Ammon's horn (tissue), 1 donor: ENCODE measurements at regions not wholly inside any gene's neighbourhood (a gene's known extent, or its start where the extent isn't known, plus 50 kb on each side); places are given as distances from the start of the nearest gene placed in this dataset.
A peak's percentile ranks its signal among the peaks of the same experiment; 100 is the strongest.
"Not testable (repeated sequence)": the region's sequence is repeated elsewhere in the genome, so short reads cannot be mapped to it uniquely, and the experiment has no call there.

Experiments used
- DNase-seq: peaks from one replicate; pipeline ENCODE4 v3.0.0-alpha.2; 2016; ENCODE audit warnings: low spot score

GRCh38 chr7:4525884-4526283 lies 156.2 kb upstream of the FOXK1 start:
- DNase-seq, result no peak

GRCh38 chr7:4527988-4528636 lies 154.0 kb upstream of the FOXK1 start:
- DNase-seq, result no peak

DNA sequence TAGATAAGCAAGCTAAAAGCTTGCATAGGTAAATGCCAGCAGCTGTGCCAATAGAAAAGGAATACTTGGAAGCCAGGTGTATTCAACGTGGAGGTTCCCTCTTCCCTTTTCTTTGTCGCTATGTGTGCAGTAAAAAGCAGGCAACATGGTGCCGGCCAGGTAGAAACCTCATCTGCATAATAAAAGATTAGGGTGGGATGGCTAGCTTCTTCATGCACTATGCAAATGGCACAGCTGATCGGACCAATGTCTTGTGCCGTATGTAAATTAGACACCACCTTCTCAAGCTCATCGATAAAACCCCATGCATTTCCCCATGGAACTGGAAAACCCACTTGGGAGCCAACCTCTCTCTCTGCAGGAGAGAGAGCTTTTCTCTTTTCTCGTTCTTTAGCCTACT lies 150.9 kb upstream of the FOXK1 start:
- no peak for DNase-seq

DNA sequence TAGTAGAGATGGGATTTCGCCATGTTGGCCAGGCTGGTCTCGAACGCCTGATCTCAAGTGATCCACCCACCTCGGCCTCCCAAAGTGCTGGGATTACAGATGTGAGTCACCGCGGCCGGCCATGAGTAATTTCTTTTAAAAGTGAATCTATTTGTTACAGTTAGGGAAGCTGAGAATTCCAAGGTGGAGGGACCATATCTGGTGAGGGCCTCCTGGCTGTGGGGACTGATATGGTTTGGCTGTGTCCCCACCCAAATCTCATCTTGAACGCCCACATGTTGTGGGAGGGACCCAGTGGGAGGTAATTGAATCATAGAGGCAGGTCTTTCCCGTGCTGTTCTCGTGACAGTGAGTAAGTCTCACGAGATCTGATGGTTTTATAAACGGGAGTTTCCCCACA lies 148.8 kb upstream of the FOXK1 start:
- DNase-seq, result not testable (repeated sequence)

GRCh38 chr7:4549681-4550080 lies 132.4 kb upstream of the FOXK1 start:
- peak; percentile 54 for DNase-seq

DNA sequence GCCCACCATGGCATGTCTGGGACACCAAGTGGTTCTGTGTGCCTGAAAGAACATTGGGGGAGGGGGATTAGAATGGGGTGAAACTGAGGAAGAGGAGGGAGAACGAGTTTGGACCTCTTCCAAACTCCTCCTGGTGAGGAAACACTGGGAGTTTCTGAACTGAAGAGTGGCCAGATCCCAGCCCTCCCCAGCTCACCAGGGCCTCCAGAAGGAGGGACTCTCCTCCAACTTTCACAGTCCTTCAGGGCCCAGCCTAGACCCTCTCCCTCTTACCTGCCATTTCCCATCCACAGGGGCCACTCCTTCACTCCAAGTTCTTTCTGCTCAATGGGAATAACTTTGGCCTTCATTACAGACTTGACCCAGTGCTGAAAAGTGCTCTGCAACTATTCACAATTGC lies 132.0 kb upstream of the FOXK1 start:
- no peak for DNase-seq

GRCh38 chr7:4552985-4553384 lies 129.1 kb upstream of the FOXK1 start:
- DNase-seq, result no peak

- peak; percentile 6 for DNase-seq
Measured at GRCh38 chr7:4556868-4557793, 125.0 kb upstream of the FOXK1 start.

DNA sequence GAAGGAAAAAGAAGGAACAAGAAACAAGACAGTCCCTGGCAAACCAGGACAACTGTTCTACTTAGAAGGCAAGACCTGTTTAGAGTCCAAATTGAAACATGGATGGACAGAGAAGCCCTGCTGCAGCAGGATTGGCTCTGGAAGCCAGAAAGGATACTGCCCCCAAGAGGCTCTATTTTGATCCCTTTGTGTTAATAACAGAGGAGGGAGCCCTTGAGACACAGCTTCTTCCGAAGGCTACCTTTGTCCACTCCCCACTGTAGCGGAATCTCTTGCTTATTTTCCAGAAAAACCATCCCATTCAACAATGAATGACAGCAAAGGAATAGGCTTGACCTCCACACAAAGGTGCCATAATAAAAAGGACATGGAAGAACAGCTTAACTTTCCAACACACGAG lies 120.3 kb upstream of the FOXK1 start:
- DNase-seq, result no peak

DNA sequence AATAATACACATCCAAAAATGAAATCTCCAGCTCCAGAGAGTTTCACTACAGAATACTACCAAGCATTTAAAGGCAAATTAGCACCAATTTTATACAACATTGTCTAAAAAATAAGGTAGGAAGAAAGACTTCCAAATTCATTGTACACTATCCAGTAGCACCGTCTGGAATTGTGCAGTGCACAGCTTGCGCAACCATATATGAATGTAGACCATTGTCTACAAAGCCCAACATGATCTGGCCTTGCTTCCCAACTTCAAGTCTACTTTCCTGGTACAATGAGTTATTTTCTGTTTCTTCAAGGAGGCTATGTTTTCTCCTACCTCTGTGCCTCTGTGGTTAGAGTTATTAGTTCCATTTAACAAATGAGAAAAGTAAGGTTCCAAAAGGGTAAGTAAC lies 115.4 kb upstream of the FOXK1 start:
- no peak for DNase-seq

DNA sequence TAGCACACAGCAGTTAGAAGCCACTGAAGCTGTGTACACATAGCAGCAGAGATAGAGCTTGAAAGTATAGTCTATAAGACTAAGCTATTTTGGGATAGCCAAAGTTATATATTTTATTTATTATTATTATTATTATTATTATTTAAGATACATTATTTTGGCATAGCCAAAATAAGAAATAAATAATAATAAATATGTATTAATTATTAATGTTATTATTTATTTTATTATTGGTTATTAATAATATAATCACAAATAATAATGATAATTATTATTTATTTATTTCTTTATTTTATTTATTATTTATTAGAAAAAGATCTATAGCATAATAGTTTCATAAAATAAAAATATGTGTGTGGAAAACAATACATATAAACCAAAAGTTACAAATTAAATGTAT lies 107.2 kb upstream of the FOXK1 start:
- DNase-seq, result no peak

DNA sequence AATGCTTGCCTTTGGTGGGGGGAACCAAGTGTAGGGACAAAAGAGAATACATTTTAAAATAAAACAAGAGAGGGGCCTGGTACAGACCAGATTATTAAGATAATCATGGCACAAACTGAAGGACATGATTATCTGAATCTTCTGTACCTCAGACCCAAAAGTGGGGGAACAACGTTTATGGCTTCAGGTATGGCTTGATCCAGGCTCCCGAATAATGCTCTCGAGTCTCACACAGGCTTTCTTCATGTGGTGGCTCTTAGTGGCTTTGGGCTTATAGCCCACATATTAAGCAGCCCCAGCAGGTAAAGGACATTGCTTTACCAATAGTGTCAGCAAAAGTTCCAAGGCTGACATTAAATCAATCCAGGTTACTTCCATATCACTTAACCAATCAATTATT lies 106.8 kb upstream of the FOXK1 start:
- DNase-seq, result no peak

DNA sequence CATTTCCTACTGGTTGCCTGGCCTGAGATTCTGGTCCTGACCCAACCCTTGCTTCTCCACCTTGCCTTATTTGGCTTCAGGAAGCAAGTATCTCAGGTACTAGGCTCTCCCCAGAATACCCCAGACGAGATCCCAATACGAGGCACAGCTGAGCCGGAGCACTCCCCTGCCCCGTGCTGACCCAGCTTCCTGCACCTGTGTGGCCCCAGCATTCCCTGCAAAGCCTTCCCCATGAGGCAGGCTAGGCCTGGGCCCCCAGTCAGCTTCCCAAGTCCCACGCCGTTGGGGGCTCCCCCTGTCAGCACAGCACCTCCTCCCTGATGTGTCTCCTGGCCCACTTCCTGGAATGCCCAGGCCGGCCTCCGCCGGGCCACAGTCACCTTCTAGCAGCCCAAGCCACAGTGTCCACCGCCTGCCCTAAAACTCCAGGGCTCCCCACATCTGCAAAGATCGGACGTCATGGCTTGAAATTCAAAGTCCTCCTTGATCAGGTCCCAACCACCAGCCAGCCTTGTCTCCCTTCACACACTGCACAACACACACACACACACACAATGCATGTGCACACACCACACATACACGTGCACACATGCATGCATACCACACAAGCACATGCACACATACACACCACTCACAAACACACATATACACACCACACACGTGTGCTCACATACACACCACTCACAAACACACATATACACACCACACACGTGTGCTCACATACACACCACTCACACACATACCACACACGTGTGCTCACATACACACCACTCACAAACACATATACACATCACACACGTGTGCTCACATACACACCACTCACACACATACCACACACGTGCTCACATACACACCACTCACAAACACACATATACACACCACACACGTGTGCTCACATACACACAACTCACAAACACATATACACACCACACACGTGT lies 78.9 kb upstream of the FOXK1 start:
- DNase-seq, result no peak

DNA sequence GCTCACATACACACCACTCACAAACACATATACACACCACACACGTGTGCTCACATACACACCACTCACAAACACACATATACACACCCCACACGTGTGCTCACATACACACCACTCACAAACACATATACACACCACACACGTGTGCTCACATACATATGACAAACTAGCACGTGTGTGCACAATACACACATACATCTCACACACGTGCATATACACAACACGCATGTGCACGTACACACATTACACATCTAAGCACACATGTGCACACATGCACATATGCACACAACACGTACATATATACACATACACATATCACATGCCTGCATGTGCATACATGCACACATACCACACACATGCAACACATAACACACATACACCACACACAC lies 78.3 kb upstream of the FOXK1 start:
- no peak for DNase-seq

- no peak for DNase-seq
Measured at GRCh38 chr7:4604456-4604940, 77.6 kb upstream of the FOXK1 start.

GRCh38 chr7:4606797-4607196 lies 75.3 kb upstream of the FOXK1 start:
- DNase-seq, result no peak

- peak; percentile 59 for DNase-seq
Measured at GRCh38 chr7:4607311-4607729, 74.8 kb upstream of the FOXK1 start.

DNA sequence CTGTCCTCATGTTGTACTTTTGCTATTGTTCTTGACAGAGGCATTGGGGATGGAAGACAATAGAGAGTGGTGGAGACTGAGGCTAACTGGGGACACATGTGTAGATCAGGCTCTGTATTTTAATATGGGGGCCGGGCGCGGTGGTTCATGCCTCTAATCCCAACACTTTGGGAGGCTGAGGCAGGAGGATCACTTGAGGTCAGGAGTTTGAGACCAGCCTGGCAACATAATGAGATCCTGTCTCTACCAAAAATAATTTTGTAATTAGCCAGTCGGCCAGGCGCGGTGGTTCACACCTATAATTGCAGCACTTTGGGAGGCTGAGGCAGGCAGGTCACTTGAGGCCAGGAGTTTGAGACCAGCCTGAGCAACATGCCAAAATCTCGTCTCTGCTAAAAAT lies 72.5 kb upstream of the FOXK1 start:
- not testable (repeated sequence) for DNase-seq

GRCh38 chr7:4610768-4611467 lies 71.2 kb upstream of the FOXK1 start:
- peak; percentile 73 for DNase-seq

DNA sequence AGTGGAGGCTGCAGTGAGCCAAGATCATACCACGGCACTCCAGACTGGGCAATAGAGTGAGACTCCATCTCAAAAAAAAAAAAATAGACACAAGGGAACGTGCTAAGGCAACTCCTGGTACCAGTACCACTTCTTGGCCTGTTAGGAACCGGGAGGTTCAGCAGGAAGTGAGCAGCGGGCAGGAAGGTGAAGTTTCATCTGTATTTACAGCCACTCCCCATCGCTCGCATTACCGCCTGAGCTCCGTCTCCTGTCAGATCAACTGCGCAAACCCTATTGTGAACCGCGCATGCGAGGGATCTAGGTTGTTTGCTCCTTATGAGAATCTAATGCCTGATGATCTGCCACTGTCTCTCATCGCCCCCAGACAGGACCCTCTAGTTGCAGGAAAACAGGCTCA lies 69.9 kb upstream of the FOXK1 start:
- no peak for DNase-seq
